ENCODE measurements at regions not wholly inside any gene's neighbourhood (a gene's known extent, or its start where the extent isn't known, plus 50 kb on each side); places are given as distances from the start of the nearest gene placed in this dataset.
"Not testable (repeated sequence)": the region's sequence is repeated elsewhere in the genome, so short reads cannot be mapped to it uniquely, and the experiment has no call there.

- peak; percentile 68 to 78 (median 74) for DNase-seq (ENCODE audit: low read depth in 4 of 4, low spot score in 3 of 4)
Measured at GRCh38 chr17:30731210-30732132, 93.0 kb downstream of the CRLF3 start.

GRCh38 chr17:30730837-30731209 is 93.7 kb downstream of the CRLF3 start:
- DNase-seq (ENCODE audit: low read depth in 4 of 4, low spot score in 3 of 4) = not testable (repeated sequence)

GRCh38 chr17:30730171-30730836 is 94.2 kb downstream of the CRLF3 start:
- DNase-seq (ENCODE audit: low read depth in 4 of 4, low spot score in 3 of 4) = not testable (repeated sequence)

- DNase-seq (ENCODE audit: low read depth in 4 of 4, low spot score in 3 of 4) = not testable (repeated sequence)
Measured at GRCh38 chr17:30729471-30730170, 94.9 kb downstream of the CRLF3 start.

- not testable (repeated sequence) for DNase-seq (ENCODE audit: low read depth in 4 of 4, low spot score in 3 of 4)
Measured at GRCh38 chr17:30727517-30727916, 97.0 kb downstream of the CRLF3 start.

GRCh38 chr17:30726734-30727133 is 97.8 kb downstream of the CRLF3 start:
- not testable (repeated sequence) for DNase-seq (ENCODE audit: low read depth in 4 of 4, low spot score in 3 of 4)

- not testable (repeated sequence) for DNase-seq (ENCODE audit: low read depth in 4 of 4, low spot score in 3 of 4)
Measured at GRCh38 chr17:30726310-30726709, 98.2 kb downstream of the CRLF3 start.

- not testable (repeated sequence) for DNase-seq (ENCODE audit: low read depth in 4 of 4, low spot score in 3 of 4)
Measured at GRCh38 chr17:30724034-30724650, 100.3 kb downstream of the CRLF3 start.

- DNase-seq (ENCODE audit: low read depth in 4 of 4, low spot score in 3 of 4) = not testable (repeated sequence)
Measured at GRCh38 chr17:30722114-30722780, 102.2 kb downstream of the CRLF3 start.

- not testable (repeated sequence) for DNase-seq (ENCODE audit: low read depth in 4 of 4, low spot score in 3 of 4)
Measured at GRCh38 chr17:30720971-30721370, 103.5 kb downstream of the CRLF3 start.

- no peak for DNase-seq (ENCODE audit: low read depth in 4 of 4, low spot score in 3 of 4)
Measured at GRCh38 chr17:30720013-30720471, 104.5 kb downstream of the CRLF3 start.

- not testable (repeated sequence) for DNase-seq (ENCODE audit: low read depth in 4 of 4, low spot score in 3 of 4)
Measured at GRCh38 chr17:30719131-30719973, 105.1 kb downstream of the CRLF3 start.

- not testable (repeated sequence) for DNase-seq (ENCODE audit: low read depth in 4 of 4, low spot score in 3 of 4)
Measured at GRCh38 chr17:30718691-30719090, 105.8 kb downstream of the CRLF3 start.

- not testable (repeated sequence) for DNase-seq (ENCODE audit: low read depth in 4 of 4, low spot score in 3 of 4)
Measured at GRCh38 chr17:30718099-30718447, 106.4 kb downstream of the CRLF3 start.

- no peak for DNase-seq (ENCODE audit: low read depth in 4 of 4, low spot score in 3 of 4)
Measured at GRCh38 chr17:30717291-30718098, 107.0 kb downstream of the CRLF3 start.

- DNase-seq (ENCODE audit: low read depth in 4 of 4, low spot score in 3 of 4) = no peak
Measured at GRCh38 chr17:30716461-30717290, 107.8 kb downstream of the CRLF3 start.

- not testable (repeated sequence) for DNase-seq (ENCODE audit: low read depth in 4 of 4, low spot score in 3 of 4)
Measured at GRCh38 chr17:30714825-30715622, 109.5 kb downstream of the CRLF3 start.
